Panc1 (cell line): ENCODE measurements at regions not wholly inside any gene's neighbourhood (a gene's known extent, or its start where the extent isn't known, plus 50 kb on each side); places are given as distances from the start of the nearest gene placed in this dataset.

Experiments used
- ATAC-seq: fragments of 200-7000 bp; cut with Tn5 transposase; 2 replicates; pipeline ENCODE4 v1.9.1; 2020; ENCODE audit warnings: mild to moderate bottlenecking, moderate library complexity
- BruUV-seq: library from RNA; stranded (reverse); fragments of 400-500 nt; replicated peaks from 2 replicates; lab custom pipeline; 2021; lab: Mats Ljungman, UMichigan
- CTCF ChIA-PET: fragments of 300-600 bp; sonication (Branson Sonifier 250); formaldehyde crosslinking; loops from one replicate; lab custom pipeline; 2022; ENCODE audit warnings: antibody characterized with exemption; lab: Charles Lee
- POLR2A ChIA-PET: fragments of 300-600 bp; sonication (Branson Sonifier 250); formaldehyde crosslinking; loops from one replicate; lab custom pipeline; 2022; ENCODE audit warnings: antibody characterized with exemption; lab: Charles Lee
- DNase-seq: peaks from one replicate; pipeline ENCODE4 v3.0.0-alpha.2; 2010; ENCODE audit warnings: low read depth, low spot score
- H3K27ac ChIP-seq: 2 replicates; pipeline ENCODE4 v1.5.1; 2011; ENCODE audit warnings: mild to moderate bottlenecking, low read length, inconsistent platforms
- H3K27me3 ChIP-seq: fragments of 200-500 bp; sonication (Bioruptor generic); 2 replicates; pipeline ENCODE4 v1.6.0; 2014; ENCODE audit warnings: low read length, inconsistent platforms; ENCODE audit not compliant: control insufficient read depth, insufficient read depth
- H3K36me3 ChIP-seq: fragments of 200-500 bp; sonication (Bioruptor generic); 2 replicates; pipeline ENCODE4 v1.5.1; 2014; ENCODE audit warnings: inconsistent platforms, mild to moderate bottlenecking, low read length, moderate library complexity; ENCODE audit not compliant: control insufficient read depth, insufficient read depth
- H3K4me1 ChIP-seq: 2 replicates; pipeline ENCODE4 v1.5.1; 2011; ENCODE audit warnings: inconsistent platforms, mild to moderate bottlenecking, low read length, moderate library complexity; ENCODE audit not compliant: control insufficient read depth, insufficient read depth
- H3K4me3 ChIP-seq, 2 experiments: 2 replicates each; pipeline ENCODE4 v1.5.1; 2011 to 2012; ENCODE audit warnings: low read depth in 2 of 2, low read length in 2 of 2, mild to moderate bottlenecking in 2 of 2, inconsistent platforms in 1 of 2, moderate library complexity in 1 of 2
- H3K9me3 ChIP-seq: fragments of 200-500 bp; sonication (Bioruptor generic); 2 replicates; pipeline ENCODE4 v1.5.1; 2014; ENCODE audit warnings: low read depth, mild to moderate bottlenecking, inconsistent platforms, low read length, moderate library complexity; ENCODE audit not compliant: control insufficient read depth, insufficient read depth
- CTCF ChIP-seq: fragments of 450-650 bp; IDR thresholded peaks from 2 replicates; pipeline ENCODE4 v1.5.1; 2017; ENCODE audit warnings: mild to moderate bottlenecking
- POLR2AphosphoS5 ChIP-seq: IDR thresholded peaks from 2 replicates; pipeline ENCODE4 v1.6.1; 2012; ENCODE audit warnings: mild to moderate bottlenecking, low read depth, low read length, moderate library complexity
- REST ChIP-seq, 2 experiments: IDR thresholded peaks; 2 replicates each; pipeline ENCODE4 v1.6.1; 2011 to 2012; ENCODE audit warnings: low read depth in 2 of 2, control low read depth in 1 of 2, low read length in 1 of 2, mild to moderate bottlenecking in 1 of 2, moderate library complexity in 1 of 2; ENCODE audit not compliant: insufficient read depth in 1 of 2
- SIN3A ChIP-seq: IDR thresholded peaks from 2 replicates; pipeline ENCODE4 v1.6.1; 2012; ENCODE audit warnings: low read depth, mild to moderate bottlenecking, low read length, moderate library complexity, borderline replicate concordance; ENCODE audit not compliant: insufficient read depth
- TCF7L2 ChIP-seq: IDR thresholded peaks from 2 replicates; pipeline ENCODE4 v1.6.1; 2011; ENCODE audit warnings: mild to moderate bottlenecking, low read depth, low read length, inconsistent platforms
- in situ Hi-C: cut with HindIII; loops from 2 replicates; pipeline ENCODE4 v1.10.0; 2016; ENCODE audit warnings: low sequenced_read_pairs, low pct_unique_long_range_greater_than_20kb
- intact Hi-C: fragments of 100-400 bp; cut with micrococcal nuclease; formaldehyde crosslinking; loops from one replicate; pipeline ENCODE4 v1.10.0; 2022; ENCODE audit not compliant: unreplicated experiment

- no peak overlapping the region for H3K4me3 ChIP-seq
- TF ChIP-seq TCF7L2, result no peak
- no peak for TF ChIP-seq REST (IDR thresholded peaks at IDR 0.05; ENCODE audit: insufficient read depth in 1 of 2, low read depth in 2 of 2, low read length in 1 of 2)
- no peak for TF ChIP-seq POLR2AphosphoS5
- no peak for TF ChIP-seq CTCF
- no peak for TF ChIP-seq SIN3A
- no peak for ATAC-seq
- ChIA-PET POLR2A (no interaction called here), CTCF (no interaction called here)
- BruUV-seq, result no TSS peak
- intact Hi-C loops (no loop called here), in situ Hi-C loops (no loop called here)
- H3K27me3 ChIP-seq, result no peaks in the 10 kb centered on the region
- H3K4me1 ChIP-seq, result no peaks in the 10 kb centered on the region
- H3K27ac ChIP-seq, result no peak overlapping the region
- no peaks in the 10 kb centered on the region for H3K9me3 ChIP-seq
- no peak for DNase-seq
- H3K36me3 ChIP-seq, result no peaks in the 10 kb centered on the region
Observed at GRCh38 chr9:18056269-18056992, 417.5 kb upstream of the ADAMTSL1 start.

- no peaks in the 10 kb centered on the region for H3K4me1 ChIP-seq
- DNase-seq (no peak), ATAC-seq (no peak)
- no peaks in the 10 kb centered on the region for H3K9me3 ChIP-seq
- BruUV-seq, result no TSS peak
- intact Hi-C loops, result no loop called here
- no peaks in the 10 kb centered on the region for H3K36me3 ChIP-seq
- no peak overlapping the region for H3K27ac ChIP-seq
- ChIA-PET POLR2A (no interaction called here), CTCF (no interaction called here)
- no peaks in the 10 kb centered on the region for H3K27me3 ChIP-seq
- in situ Hi-C loops, result no loop called here
- TF ChIP-seq POLR2AphosphoS5 (no peak), TCF7L2 (no peak), REST (IDR thresholded peaks at IDR 0.05; ENCODE audit: insufficient read depth in 1 of 2, low read depth in 2 of 2, low read length in 1 of 2) (no peak), CTCF (no peak), SIN3A (no peak)
- H3K4me3 ChIP-seq, result no peak overlapping the region
Observed at GRCh38 chr9:18056993-18057369, 417.0 kb upstream of the ADAMTSL1 start.
